Stomach smooth muscle (tissue), 2 donors: ENCODE measurements at regions not wholly inside any gene's neighbourhood (a gene's known extent, or its start where the extent isn't known, plus 50 kb on each side); places are given as distances from the start of the nearest gene placed in this dataset.
"Not testable (repeated sequence)": the region's sequence is repeated elsewhere in the genome, so short reads cannot be mapped to it uniquely, and the experiment has no call there.

ENCODE experiments used
- H3K27ac ChIP-seq: one replicate; pipeline ENCODE4 v1.7.0; 2013; ENCODE audit warnings: mild to moderate bottlenecking, low read length, inconsistent platforms
- H3K27me3 ChIP-seq, 2 donors: one replicate each; pipeline ENCODE4 v1.7.0; 2013; ENCODE audit warnings: low read length in 2 of 2; ENCODE audit not compliant: insufficient read depth in 2 of 2, control insufficient read depth in 1 of 2
- H3K36me3 ChIP-seq, 2 donors: one replicate each; pipeline ENCODE4 v1.7.0; 2013; ENCODE audit warnings: low read length in 2 of 2; ENCODE audit not compliant: control insufficient read depth in 2 of 2, insufficient read depth in 2 of 2
- H3K4me1 ChIP-seq: one replicate; pipeline ENCODE4 v1.7.0; 2013; ENCODE audit warnings: low read length; ENCODE audit not compliant: control insufficient read depth, insufficient read depth
- H3K4me3 ChIP-seq, 2 donors: one replicate each; pipeline ENCODE4 v1.7.0; 2013; ENCODE audit warnings: low read length in 2 of 2
- H3K9ac ChIP-seq, 2 donors: one replicate each; pipeline ENCODE4 v1.7.0; 2013; ENCODE audit warnings: low read length in 2 of 2, mild to moderate bottlenecking in 1 of 2
- H3K9me3 ChIP-seq, 2 donors: one replicate each; pipeline ENCODE4 v1.7.0; 2013; ENCODE audit warnings: low read length in 2 of 2; ENCODE audit not compliant: control insufficient read depth in 2 of 2
- donor health status: healthy.
- donor health status: Pancreatic carcinoma.

DNA sequence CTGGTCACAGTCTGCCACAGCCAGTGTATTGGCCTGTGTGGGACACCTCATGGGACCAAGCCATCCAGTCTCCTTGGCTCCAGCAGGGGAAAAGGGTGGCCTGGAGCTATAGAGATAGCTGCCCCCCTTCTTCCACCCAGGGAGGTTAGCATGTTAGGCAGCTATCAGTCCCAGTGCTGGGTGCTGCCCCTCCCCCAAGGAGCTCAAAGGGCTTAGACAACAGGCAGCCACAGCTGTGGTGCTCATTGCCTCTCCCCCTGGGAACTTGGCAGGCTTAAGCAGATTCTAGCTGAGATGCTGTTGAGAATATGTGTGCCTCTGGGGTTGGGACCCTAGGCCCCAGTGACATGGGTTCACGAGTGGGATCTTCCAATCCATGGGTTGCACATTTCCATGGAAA lies 226.0 kb upstream of the PTGER4 start:
- Histone ChIP-seq H3K4me1 (no peaks in the 10 kb centered on the region), H3K9ac (no peak overlapping the region), H3K9me3 (no peaks in the 10 kb centered on the region), H3K4me3 (no peak overlapping the region), H3K36me3 (no peaks in the 10 kb centered on the region), H3K27ac (no peak overlapping the region), H3K27me3 (no peaks in the 10 kb centered on the region)

- H3K36me3 ChIP-seq: no peaks in the 10 kb centered on the region
- H3K27me3 ChIP-seq: no peaks in the 10 kb centered on the region
- no peak overlapping the region for H3K9ac ChIP-seq
- no peaks in the 10 kb centered on the region for H3K9me3 ChIP-seq
- no peak overlapping the region for H3K4me3 ChIP-seq
- no peak overlapping the region for H3K27ac ChIP-seq
- no peaks in the 10 kb centered on the region for H3K4me1 ChIP-seq
Observed at GRCh38 chr5:40452874-40453624, 226.7 kb upstream of the PTGER4 start.

GRCh38 chr5:40447438-40447837 lies 232.3 kb upstream of the PTGER4 start:
- H3K9ac ChIP-seq: no peak overlapping the region
- H3K4me1 ChIP-seq: no peaks in the 10 kb centered on the region
- no peaks in the 10 kb centered on the region for H3K36me3 ChIP-seq
- no peaks in the 10 kb centered on the region for H3K27me3 ChIP-seq
- H3K4me3 ChIP-seq: no peak overlapping the region
- H3K9me3 ChIP-seq: peaks cover 0 to 3% of the 10 kb centered on the region in 2 donors
- no peak overlapping the region for H3K27ac ChIP-seq

GRCh38 chr5:40446910-40447309 lies 232.8 kb upstream of the PTGER4 start:
- Histone ChIP-seq H3K27ac (no peak overlapping the region), H3K36me3 (no peaks in the 10 kb centered on the region), H3K4me1 (no peaks in the 10 kb centered on the region), H3K9ac (no peak overlapping the region), H3K27me3 (no peaks in the 10 kb centered on the region), H3K9me3 (peaks cover 0 to 3% of the 10 kb centered on the region in 2 donors), H3K4me3 (no peak overlapping the region)

- Histone ChIP-seq H3K27ac (no peak overlapping the region), H3K4me1 (no peaks in the 10 kb centered on the region), H3K36me3 (no peaks in the 10 kb centered on the region), H3K4me3 (no peak overlapping the region), H3K9ac (no peak overlapping the region), H3K9me3 (peaks cover 0 to 3% of the 10 kb centered on the region in 2 donors), H3K27me3 (no peaks in the 10 kb centered on the region)
Observed at GRCh38 chr5:40442346-40442745, 237.4 kb upstream of the PTGER4 start.

DNA sequence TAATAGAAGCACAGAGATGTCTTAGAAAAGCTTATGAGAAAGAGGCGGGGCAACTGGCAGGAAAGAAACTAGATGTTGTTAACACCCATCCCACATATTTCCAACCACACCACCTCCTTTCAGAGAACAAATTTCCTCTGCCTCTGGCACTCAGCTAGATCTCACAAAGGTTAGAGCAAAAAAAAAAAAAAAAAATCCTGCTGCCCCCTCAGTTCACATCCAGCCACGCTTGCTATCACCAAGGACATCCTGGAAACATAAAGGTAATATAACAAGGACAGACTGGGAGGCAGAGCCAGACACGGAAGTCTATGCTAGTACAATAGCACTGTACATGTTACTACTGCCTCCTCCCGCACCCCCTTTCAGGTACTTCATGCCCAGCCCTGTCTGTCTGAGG lies 238.0 kb upstream of the PTGER4 start:
- H3K27me3 ChIP-seq: no peaks in the 10 kb centered on the region
- no peak overlapping the region for H3K27ac ChIP-seq
- H3K36me3 ChIP-seq: no peaks in the 10 kb centered on the region
- H3K9me3 ChIP-seq: peaks cover 0 to 3% of the 10 kb centered on the region in 2 donors
- H3K9ac ChIP-seq: no peak overlapping the region
- no peak overlapping the region for H3K4me3 ChIP-seq
- H3K4me1 ChIP-seq: no peaks in the 10 kb centered on the region

DNA sequence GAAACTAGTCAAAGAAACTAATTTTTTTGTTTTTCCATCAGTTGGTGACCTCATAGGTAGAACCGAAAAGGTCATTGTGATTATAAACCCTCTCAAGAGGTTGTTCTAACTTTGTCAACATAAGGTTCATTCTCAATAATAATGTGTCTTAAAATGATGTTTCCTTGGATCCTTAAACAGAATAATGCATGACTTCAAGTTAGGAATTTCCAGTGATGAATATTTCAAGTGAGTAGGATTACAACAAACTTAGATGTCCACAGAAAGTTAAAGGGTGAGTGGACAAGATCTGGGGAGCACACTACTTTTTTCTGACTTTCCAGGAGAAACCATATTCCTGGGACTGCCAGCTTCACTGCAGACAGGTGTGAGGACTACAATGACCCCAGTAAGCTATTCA lies 239.0 kb upstream of the PTGER4 start:
- Histone ChIP-seq H3K27ac (no peak overlapping the region), H3K36me3 (no peaks in the 10 kb centered on the region), H3K27me3 (no peaks in the 10 kb centered on the region), H3K4me3 (no peak overlapping the region), H3K9me3 (peaks cover 0 to 3% of the 10 kb centered on the region in 2 donors), H3K4me1 (no peaks in the 10 kb centered on the region), H3K9ac (no peak overlapping the region)

DNA sequence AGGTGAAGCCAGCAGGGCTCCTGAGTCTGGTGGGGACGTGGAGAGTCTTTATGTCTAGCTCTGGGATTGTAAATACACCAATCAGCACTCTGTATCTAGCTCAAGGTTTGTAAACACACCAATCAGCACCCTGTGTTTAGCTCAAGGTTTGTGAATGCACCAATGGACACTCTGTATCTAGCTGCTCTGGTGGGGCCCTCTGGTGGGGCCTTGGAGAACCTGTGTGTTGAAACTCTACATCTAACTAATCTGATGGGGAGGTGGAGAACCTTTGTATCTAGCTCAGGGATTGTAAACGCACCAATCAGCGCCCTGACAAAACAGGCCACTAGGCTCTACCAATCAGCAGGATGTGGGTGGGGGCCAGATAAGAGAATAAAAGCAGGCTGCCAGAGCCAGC lies 240.6 kb upstream of the PTGER4 start:
- not testable (repeated sequence) for H3K9me3 ChIP-seq, H3K27ac ChIP-seq, H3K4me1 ChIP-seq, H3K27me3 ChIP-seq, H3K36me3 ChIP-seq, H3K9ac ChIP-seq, H3K4me3 ChIP-seq

- H3K9me3 ChIP-seq, H3K9ac ChIP-seq, H3K4me1 ChIP-seq, H3K36me3 ChIP-seq, H3K4me3 ChIP-seq, H3K27me3 ChIP-seq, H3K27ac ChIP-seq: not testable (repeated sequence)
Observed at GRCh38 chr5:40438646-40439045, 241.1 kb upstream of the PTGER4 start.

GRCh38 chr5:40437452-40437861 lies 242.3 kb upstream of the PTGER4 start:
- H3K9me3 ChIP-seq: no peaks in the 10 kb centered on the region
- H3K36me3 ChIP-seq: no peaks in the 10 kb centered on the region
- H3K4me3 ChIP-seq: no peak overlapping the region
- no peaks in the 10 kb centered on the region for H3K27me3 ChIP-seq
- no peaks in the 10 kb centered on the region for H3K4me1 ChIP-seq
- H3K9ac ChIP-seq: no peak overlapping the region
- H3K27ac ChIP-seq: no peak overlapping the region

DNA sequence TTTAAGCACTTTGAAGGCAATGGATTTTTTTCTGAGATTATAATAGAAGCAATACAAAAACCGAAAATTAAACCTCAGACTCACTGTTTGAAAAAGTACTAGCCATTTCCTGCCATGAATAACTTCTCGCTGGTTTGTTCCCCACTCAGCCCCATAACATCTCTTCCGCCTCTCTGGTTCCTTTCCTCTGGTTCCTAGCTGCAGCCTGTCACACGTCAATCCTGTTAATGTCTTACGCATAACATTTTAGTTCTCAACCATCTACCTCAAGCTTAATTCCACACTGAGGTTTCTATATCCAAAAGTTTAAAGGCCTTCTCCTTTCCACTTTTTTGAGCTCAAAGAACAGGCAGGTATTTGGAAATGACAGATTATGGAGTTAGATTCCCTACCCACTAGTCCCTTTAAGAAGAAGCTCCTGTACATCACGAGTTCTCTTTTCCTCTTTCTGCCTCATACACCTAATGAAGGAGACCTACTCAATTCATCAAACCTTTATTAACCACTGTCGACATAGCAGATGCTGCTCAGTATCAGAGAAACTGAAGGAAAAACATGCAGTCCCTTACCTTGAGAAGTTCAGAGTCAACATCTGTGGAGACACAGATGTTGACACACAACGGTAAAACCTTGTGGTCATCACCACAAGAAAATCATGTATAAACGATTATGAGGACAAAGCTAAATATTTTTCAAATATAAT lies 243.0 kb upstream of the PTGER4 start:
- no peak overlapping the region for H3K27ac ChIP-seq
- H3K4me1 ChIP-seq: no peaks in the 10 kb centered on the region
- H3K9me3 ChIP-seq: no peaks in the 10 kb centered on the region
- H3K4me3 ChIP-seq: no peak overlapping the region
- H3K27me3 ChIP-seq: no peaks in the 10 kb centered on the region
- no peaks in the 10 kb centered on the region for H3K36me3 ChIP-seq
- H3K9ac ChIP-seq: no peak overlapping the region
